ENCODE measurements at regions not wholly inside any gene's neighbourhood (a gene's known extent, or its start where the extent isn't known, plus 50 kb on each side); places are given as distances from the start of the nearest gene placed in this dataset.

- no peak for DNase-seq
- Histone ChIP-seq H3K4me1 (no peaks in the 10 kb centered on the region), H3K4me3 (no peak overlapping the region)
Observed at GRCh38 chr10:33536508-33536907, 202.0 kb upstream of the NRP1 start.

GRCh38 chr10:33535866-33536265 is 201.4 kb upstream of the NRP1 start:
- no peaks in the 10 kb centered on the region for H3K27me3 ChIP-seq (ENCODE audit: low read depth)
- DNase-seq: no peak
- H3K27ac ChIP-seq (replicated peaks): no peak overlapping the region
- H3K4me1 ChIP-seq: no peaks in the 10 kb centered on the region
- H3K36me3 ChIP-seq: no peaks in the 10 kb centered on the region
- no peak overlapping the region for H3K4me3 ChIP-seq
- intact Hi-C loops (cut with micrococcal nuclease): no loop called here
- no peak for TF ChIP-seq CTCF (IDR thresholded peaks at IDR 0.05; ENCODE audit: borderline replicate concordance)
- no peaks in the 10 kb centered on the region for H3K9me3 ChIP-seq (replicated peaks)

More at GRCh38 chr10:33536508-33536907, 202.0 kb upstream of the NRP1 start:
- Histone ChIP-seq H3K27ac (replicated peaks) (no peak overlapping the region), H3K27me3 (ENCODE audit: low read depth) (no peaks in the 10 kb centered on the region), H3K36me3 (no peaks in the 10 kb centered on the region), H3K9me3 (replicated peaks) (no peaks in the 10 kb centered on the region)
- intact Hi-C loops (cut with micrococcal nuclease): no loop called here
- no peak for TF ChIP-seq CTCF (IDR thresholded peaks at IDR 0.05; ENCODE audit: borderline replicate concordance)

- Histone ChIP-seq H3K4me1 (no peaks in the 10 kb centered on the region), H3K9me3 (replicated peaks) (peaks cover 5% of the 10 kb centered on the region), H3K27me3 (ENCODE audit: low read depth) (no peaks in the 10 kb centered on the region), H3K4me3 (no peak overlapping the region), H3K27ac (replicated peaks) (no peak overlapping the region), H3K36me3 (no peaks in the 10 kb centered on the region)
- TF ChIP-seq CTCF (IDR thresholded peaks at IDR 0.05; ENCODE audit: borderline replicate concordance): no peak
- no peak for DNase-seq
- intact Hi-C loops (cut with micrococcal nuclease): no loop called here
Observed at GRCh38 chr10:33534416-33534815, 199.9 kb upstream of the NRP1 start.

GRCh38 chr10:33533612-33534011 is 199.1 kb upstream of the NRP1 start:
- no peak overlapping the region for H3K4me3 ChIP-seq
- H3K9me3 ChIP-seq (replicated peaks): peaks cover 10% of the 10 kb centered on the region
- H3K27me3 ChIP-seq (ENCODE audit: low read depth): no peaks in the 10 kb centered on the region
- intact Hi-C loops (cut with micrococcal nuclease): no loop called here
- DNase-seq: no peak
- TF ChIP-seq CTCF (IDR thresholded peaks at IDR 0.05; ENCODE audit: borderline replicate concordance): no peak
- H3K36me3 ChIP-seq: no peaks in the 10 kb centered on the region
- H3K27ac ChIP-seq (replicated peaks): no peak overlapping the region
- H3K4me1 ChIP-seq: no peaks in the 10 kb centered on the region

GRCh38 chr10:33532901-33533300 is 198.4 kb upstream of the NRP1 start:
- no peaks in the 10 kb centered on the region for H3K4me1 ChIP-seq

More at GRCh38 chr10:33532901-33533300, 198.4 kb upstream of the NRP1 start:
- Histone ChIP-seq H3K4me3 (no peak overlapping the region), H3K36me3 (no peaks in the 10 kb centered on the region), H3K9me3 (replicated peaks) (peaks cover 18% of the 10 kb centered on the region), H3K27ac (replicated peaks) (no peak overlapping the region), H3K27me3 (ENCODE audit: low read depth) (no peaks in the 10 kb centered on the region)
- no peak for TF ChIP-seq CTCF (IDR thresholded peaks at IDR 0.05; ENCODE audit: borderline replicate concordance)
- no peak for DNase-seq
- intact Hi-C loops (cut with micrococcal nuclease): no loop called here

Measured in left ventricle myocardium inferior (tissue), 1 donor.